ENCODE measurements at regions not wholly inside any gene's neighbourhood (a gene's known extent, or its start where the extent isn't known, plus 50 kb on each side); places are given as distances from the start of the nearest gene placed in this dataset.

DNA sequence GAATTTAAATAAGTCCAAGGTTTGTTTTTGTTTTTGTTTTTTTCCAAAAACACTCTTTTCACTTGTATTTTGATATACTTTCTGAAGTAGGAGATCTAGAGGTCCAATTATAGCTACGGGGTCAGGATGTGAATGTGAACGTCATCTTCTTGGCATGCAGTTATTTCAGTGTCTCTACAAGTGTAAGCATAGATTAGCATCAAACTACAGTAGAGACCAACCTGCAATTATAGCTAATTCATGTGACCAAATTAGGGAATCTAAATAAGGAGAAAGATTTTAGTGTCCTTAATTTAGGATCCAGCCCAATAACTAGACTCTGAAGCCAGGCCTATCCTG is 107.3 kb upstream of the PALMD start:
- 81 to 83% methylated on average over 2 of the region's 2 CpGs for WGBS, 2 donors
- Histone ChIP-seq H3K4me3 (ENCODE audit: low read depth in 1 of 2, low read length in 2 of 2) (no peak overlapping the region), H3K27ac (ENCODE audit: low read depth in 2 of 2, low read length in 1 of 2) (no peak overlapping the region)

DNA sequence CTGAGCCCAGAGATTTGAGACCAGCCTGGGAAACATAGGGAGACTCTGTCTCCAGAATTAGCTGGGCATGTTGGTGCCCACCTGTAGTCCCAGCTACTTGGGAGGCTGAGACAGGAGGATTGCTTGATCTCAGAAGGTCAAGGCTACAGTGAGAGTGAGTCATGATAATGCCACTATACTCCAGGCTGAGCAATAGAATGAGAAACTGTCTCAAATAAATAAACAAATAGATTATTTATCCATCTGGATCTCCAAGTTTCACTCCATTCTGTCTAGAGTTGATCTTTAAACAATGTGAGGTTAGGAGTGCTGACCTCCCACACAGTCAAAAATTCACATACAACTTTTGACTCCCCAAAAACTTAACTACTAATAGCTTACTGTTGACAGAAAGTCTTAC is 106.8 kb upstream of the PALMD start:
- Histone ChIP-seq H3K9me3 (ENCODE audit: control insufficient read depth in 2 of 2, insufficient read depth in 1 of 2, low read depth in 1 of 2, low read length in 1 of 2) (no peaks in the 10 kb centered on the region), H3K27ac (ENCODE audit: low read depth in 2 of 2, low read length in 1 of 2) (no peak overlapping the region)

More for the DNA sequence above, 107.3 kb upstream of the PALMD start:
- H3K27me3 ChIP-seq (ENCODE audit: control insufficient read depth in 1 of 2, insufficient read depth in 2 of 2, low read length in 2 of 2) = no peaks in the 10 kb centered on the region
- H3K4me1 ChIP-seq (ENCODE audit: control insufficient read depth in 2 of 2, insufficient read depth in 2 of 2, low read length in 1 of 2) = no peaks in the 10 kb centered on the region
- H3K9me3 ChIP-seq (ENCODE audit: control insufficient read depth in 2 of 2, insufficient read depth in 1 of 2, low read depth in 1 of 2, low read length in 1 of 2) = no peaks in the 10 kb centered on the region
- H3K36me3 ChIP-seq (ENCODE audit: control insufficient read depth in 2 of 2, insufficient read depth in 2 of 2, low read length in 1 of 2) = no peaks in the 10 kb centered on the region

GRCh38 chr1:99540744-99541143 is 105.2 kb upstream of the PALMD start:
- Histone ChIP-seq H3K36me3 (ENCODE audit: control insufficient read depth in 2 of 2, insufficient read depth in 2 of 2, low read length in 1 of 2) (no peaks in the 10 kb centered on the region), H3K4me1 (ENCODE audit: control insufficient read depth in 2 of 2, insufficient read depth in 2 of 2, low read length in 1 of 2) (no peaks in the 10 kb centered on the region), H3K4me3 (ENCODE audit: low read depth in 1 of 2, low read length in 2 of 2) (no peak overlapping the region), H3K27me3 (ENCODE audit: control insufficient read depth in 1 of 2, insufficient read depth in 2 of 2, low read length in 2 of 2) (no peaks in the 10 kb centered on the region), H3K9me3 (ENCODE audit: control insufficient read depth in 2 of 2, insufficient read depth in 1 of 2, low read depth in 1 of 2, low read length in 1 of 2) (no peaks in the 10 kb centered on the region), H3K27ac (ENCODE audit: low read depth in 2 of 2, low read length in 1 of 2) (no peak overlapping the region)
- 97 to 99% methylated on average over 1 of the region's 1 CpG for WGBS, 2 donors

More for the DNA sequence above, 106.8 kb upstream of the PALMD start:
- no peaks in the 10 kb centered on the region for H3K4me1 ChIP-seq (ENCODE audit: control insufficient read depth in 2 of 2, insufficient read depth in 2 of 2, low read length in 1 of 2)
- H3K4me3 ChIP-seq (ENCODE audit: low read depth in 1 of 2, low read length in 2 of 2) = no peak overlapping the region
- no peaks in the 10 kb centered on the region for H3K27me3 ChIP-seq (ENCODE audit: control insufficient read depth in 1 of 2, insufficient read depth in 2 of 2, low read length in 2 of 2)
- H3K36me3 ChIP-seq (ENCODE audit: control insufficient read depth in 2 of 2, insufficient read depth in 2 of 2, low read length in 1 of 2) = no peaks in the 10 kb centered on the region

GRCh38 chr1:99544328-99544727 is 101.6 kb upstream of the PALMD start:
- WGBS, 2 donors = 14 to 40% methylated on average over 1 of the region's 1 CpG
- Histone ChIP-seq H3K36me3 (ENCODE audit: control insufficient read depth in 2 of 2, insufficient read depth in 2 of 2, low read length in 1 of 2) (no peaks in the 10 kb centered on the region), H3K27me3 (ENCODE audit: control insufficient read depth in 1 of 2, insufficient read depth in 2 of 2, low read length in 2 of 2) (no peaks in the 10 kb centered on the region), H3K9me3 (ENCODE audit: control insufficient read depth in 2 of 2, insufficient read depth in 1 of 2, low read depth in 1 of 2, low read length in 1 of 2) (no peaks in the 10 kb centered on the region), H3K4me1 (ENCODE audit: control insufficient read depth in 2 of 2, insufficient read depth in 2 of 2, low read length in 1 of 2) (no peaks in the 10 kb centered on the region), H3K4me3 (ENCODE audit: low read depth in 1 of 2, low read length in 2 of 2) (no peak overlapping the region), H3K27ac (ENCODE audit: low read depth in 2 of 2, low read length in 1 of 2) (no peak overlapping the region)

DNA sequence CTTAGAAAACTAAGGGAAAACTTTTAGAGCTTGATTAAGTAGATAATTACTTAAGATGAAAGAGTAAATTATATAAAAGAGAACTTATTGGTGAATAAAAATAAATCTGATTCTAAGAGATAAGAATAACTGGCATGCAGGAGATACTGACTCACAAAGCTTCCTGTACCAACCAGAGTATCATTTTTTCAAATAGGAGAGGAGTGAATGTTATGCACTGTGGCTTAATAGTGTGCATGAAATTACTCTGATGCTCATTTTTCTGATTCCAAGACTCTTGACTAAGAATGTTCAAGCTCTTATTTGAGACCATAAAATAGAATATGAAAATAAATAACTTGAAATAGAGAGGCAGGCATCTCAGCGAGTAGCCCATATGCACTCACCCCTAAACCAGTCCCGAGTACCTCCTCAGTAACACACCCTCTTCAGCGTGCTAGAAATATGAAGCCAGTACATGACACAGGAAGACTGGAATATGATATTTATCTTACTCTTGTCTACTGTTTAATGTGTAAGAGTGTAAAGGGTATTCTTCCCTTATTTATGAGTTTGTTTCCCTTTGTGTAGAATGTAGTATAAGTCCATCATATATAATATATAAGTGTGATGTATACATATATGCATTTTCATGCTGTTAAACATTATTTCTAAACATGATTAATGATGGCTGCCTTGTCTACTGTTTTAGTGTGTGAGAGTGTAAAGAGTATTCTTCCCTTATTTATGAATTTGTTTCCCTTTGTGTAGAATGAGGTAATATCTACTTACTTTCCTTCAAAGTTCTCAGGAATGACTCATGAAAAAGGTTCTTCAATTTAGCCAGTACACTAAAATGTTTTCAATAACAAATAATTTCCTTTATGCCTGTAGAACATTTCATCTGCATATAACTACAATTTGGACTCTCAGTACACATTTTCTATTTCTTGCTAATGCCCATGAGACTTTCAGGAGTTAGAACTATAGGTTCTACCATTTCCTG is 99.2 kb upstream of the PALMD start:
- WGBS, 2 donors = 86 to 87% methylated on average over 3 of the region's 3 CpGs
- no peaks in the 10 kb centered on the region for H3K4me1 ChIP-seq (ENCODE audit: control insufficient read depth in 2 of 2, insufficient read depth in 2 of 2, low read length in 1 of 2)
- no peaks in the 10 kb centered on the region for H3K36me3 ChIP-seq (ENCODE audit: control insufficient read depth in 2 of 2, insufficient read depth in 2 of 2, low read length in 1 of 2)
- H3K4me3 ChIP-seq (ENCODE audit: low read depth in 1 of 2, low read length in 2 of 2) = no peak overlapping the region
- H3K9me3 ChIP-seq (ENCODE audit: control insufficient read depth in 2 of 2, insufficient read depth in 1 of 2, low read depth in 1 of 2, low read length in 1 of 2) = no peaks in the 10 kb centered on the region
- H3K27ac ChIP-seq (ENCODE audit: low read depth in 2 of 2, low read length in 1 of 2) = no peak overlapping the region
- H3K27me3 ChIP-seq (ENCODE audit: control insufficient read depth in 1 of 2, insufficient read depth in 2 of 2, low read length in 2 of 2) = no peaks in the 10 kb centered on the region

GRCh38 chr1:99548943-99549605 is 96.8 kb upstream of the PALMD start:
- H3K27ac ChIP-seq (ENCODE audit: low read depth in 2 of 2, low read length in 1 of 2) = no peak overlapping the region
- no peaks in the 10 kb centered on the region for H3K4me1 ChIP-seq (ENCODE audit: control insufficient read depth in 2 of 2, insufficient read depth in 2 of 2, low read length in 1 of 2)
- 27 to 29% methylated on average over 3 of the region's 3 CpGs for WGBS, 2 donors
- H3K4me3 ChIP-seq (ENCODE audit: low read depth in 1 of 2, low read length in 2 of 2) = no peak overlapping the region
- H3K27me3 ChIP-seq (ENCODE audit: control insufficient read depth in 1 of 2, insufficient read depth in 2 of 2, low read length in 2 of 2) = no peaks in the 10 kb centered on the region
- H3K36me3 ChIP-seq (ENCODE audit: control insufficient read depth in 2 of 2, insufficient read depth in 2 of 2, low read length in 1 of 2) = no peaks in the 10 kb centered on the region
- H3K9me3 ChIP-seq (ENCODE audit: control insufficient read depth in 2 of 2, insufficient read depth in 1 of 2, low read depth in 1 of 2, low read length in 1 of 2) = no peaks in the 10 kb centered on the region

DNA sequence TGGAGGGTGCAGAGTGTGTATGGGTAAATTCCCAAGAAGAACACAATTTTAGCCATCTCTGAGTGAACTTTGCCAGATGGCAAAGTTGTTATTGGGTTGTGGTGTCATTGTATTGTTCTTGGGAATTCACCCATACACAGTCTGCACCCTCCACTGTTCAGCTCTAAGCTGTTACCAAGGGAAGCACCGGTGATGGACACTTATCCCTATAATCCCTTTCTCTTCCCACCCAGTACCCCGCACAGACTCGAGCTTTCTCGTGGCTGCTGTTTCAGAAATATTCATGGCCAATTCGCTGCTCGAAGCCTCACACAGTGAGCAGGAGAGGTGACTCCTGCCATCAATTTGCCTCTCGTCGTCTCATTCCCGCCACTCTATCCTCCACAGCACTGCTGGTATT is 95.7 kb upstream of the PALMD start:
- H3K4me1 ChIP-seq (ENCODE audit: control insufficient read depth in 2 of 2, insufficient read depth in 2 of 2, low read length in 1 of 2) = no peaks in the 10 kb centered on the region
- no peak overlapping the region for H3K4me3 ChIP-seq (ENCODE audit: low read depth in 1 of 2, low read length in 2 of 2)
- no peaks in the 10 kb centered on the region for H3K36me3 ChIP-seq (ENCODE audit: control insufficient read depth in 2 of 2, insufficient read depth in 2 of 2, low read length in 1 of 2)
- H3K9me3 ChIP-seq (ENCODE audit: control insufficient read depth in 2 of 2, insufficient read depth in 1 of 2, low read depth in 1 of 2, low read length in 1 of 2) = no peaks in the 10 kb centered on the region
- H3K27ac ChIP-seq (ENCODE audit: low read depth in 2 of 2, low read length in 1 of 2) = no peak overlapping the region
- 91 to 93% methylated on average over 9 of the region's 9 CpGs for WGBS, 2 donors
- no peaks in the 10 kb centered on the region for H3K27me3 ChIP-seq (ENCODE audit: control insufficient read depth in 1 of 2, insufficient read depth in 2 of 2, low read length in 2 of 2)

GRCh38 chr1:99551812-99552614 is 93.9 kb upstream of the PALMD start:
- H3K9me3 ChIP-seq (ENCODE audit: control insufficient read depth in 2 of 2, insufficient read depth in 1 of 2, low read depth in 1 of 2, low read length in 1 of 2) = no peaks in the 10 kb centered on the region
- H3K4me1 ChIP-seq (ENCODE audit: control insufficient read depth in 2 of 2, insufficient read depth in 2 of 2, low read length in 1 of 2) = no peaks in the 10 kb centered on the region
- WGBS, 2 donors = 76 to 78% methylated on average over 2 of the region's 2 CpGs
- H3K27me3 ChIP-seq (ENCODE audit: control insufficient read depth in 1 of 2, insufficient read depth in 2 of 2, low read length in 2 of 2) = no peaks in the 10 kb centered on the region
- H3K4me3 ChIP-seq (ENCODE audit: low read depth in 1 of 2, low read length in 2 of 2) = no peak overlapping the region
- no peak overlapping the region for H3K27ac ChIP-seq (ENCODE audit: low read depth in 2 of 2, low read length in 1 of 2)
- H3K36me3 ChIP-seq (ENCODE audit: control insufficient read depth in 2 of 2, insufficient read depth in 2 of 2, low read length in 1 of 2) = no peaks in the 10 kb centered on the region

DNA sequence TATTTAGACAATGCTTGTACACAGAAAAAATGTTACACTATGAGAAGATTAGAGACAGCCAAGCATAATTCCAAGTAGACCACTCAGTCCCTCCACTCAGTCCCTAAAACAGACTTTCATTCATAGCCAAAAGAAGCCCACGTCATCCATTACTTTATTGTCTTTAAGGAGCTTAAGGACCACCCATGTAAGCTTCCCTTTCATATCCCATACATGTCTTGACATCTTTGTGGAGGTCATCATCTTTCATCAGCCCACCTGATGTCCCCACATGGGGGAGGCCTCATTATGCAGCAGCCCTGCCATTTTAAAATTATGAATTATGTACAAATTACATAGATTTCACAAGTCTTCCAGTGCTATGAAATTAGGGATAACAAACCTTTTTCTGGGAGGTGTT is 92.6 kb upstream of the PALMD start:
- Histone ChIP-seq H3K36me3 (ENCODE audit: control insufficient read depth in 2 of 2, insufficient read depth in 2 of 2, low read length in 1 of 2) (no peaks in the 10 kb centered on the region), H3K4me1 (ENCODE audit: control insufficient read depth in 2 of 2, insufficient read depth in 2 of 2, low read length in 1 of 2) (peaks cover 0 to 3% of the 10 kb centered on the region in 2 donors), H3K27me3 (ENCODE audit: control insufficient read depth in 1 of 2, insufficient read depth in 2 of 2, low read length in 2 of 2) (no peaks in the 10 kb centered on the region), H3K4me3 (ENCODE audit: low read depth in 1 of 2, low read length in 2 of 2) (no peak overlapping the region), H3K9me3 (ENCODE audit: control insufficient read depth in 2 of 2, insufficient read depth in 1 of 2, low read depth in 1 of 2, low read length in 1 of 2) (no peaks in the 10 kb centered on the region), H3K27ac (ENCODE audit: low read depth in 2 of 2, low read length in 1 of 2) (no peak overlapping the region)
- WGBS, 2 donors = 80 to 85% methylated on average over 1 of the region's 1 CpG
